ENCODE measurements at regions not wholly inside any gene's neighbourhood (a gene's known extent, or its start where the extent isn't known, plus 50 kb on each side); places are given as distances from the start of the nearest gene placed in this dataset.

DNA sequence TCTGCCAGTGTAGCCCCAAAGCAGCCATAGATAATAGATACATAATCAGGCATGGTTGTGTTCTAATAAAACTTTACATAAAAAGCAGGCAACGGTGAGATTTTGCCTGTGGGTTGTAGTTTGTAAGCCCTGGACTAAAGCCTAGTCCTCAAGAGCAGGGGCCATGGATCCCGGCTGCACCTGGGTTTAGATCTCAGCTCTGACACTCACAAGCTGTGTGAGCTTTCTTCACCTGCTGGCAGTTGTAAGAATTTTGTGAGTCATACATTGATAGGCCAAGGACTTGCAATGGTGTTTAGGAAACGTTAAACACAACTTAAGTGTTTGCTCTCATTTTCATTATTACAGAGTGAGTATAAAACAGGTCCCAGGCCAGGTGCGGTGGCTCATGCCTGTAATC lies 395.8 kb upstream of the TBX3 start (continued):
- TF ChIP-seq RAD21 (IDR thresholded peaks at IDR 0.05 in 1 of 2, conservative IDR thresholded peaks at IDR 0.05 in 1 of 2; ENCODE audit: low read depth in 2 of 2, low read length in 2 of 2) (no peak), CHD1 (IDR thresholded peaks at IDR 0.05; ENCODE audit: low read depth, low read length) (no peak), BACH1 (IDR thresholded peaks at IDR 0.05; ENCODE audit: low read length) (no peak), CTCF (IDR thresholded peaks at IDR 0.05; ENCODE audit: control extremely low read depth in 1 of 3, insufficient read depth in 1 of 3, low read depth in 1 of 3, low read length in 3 of 3) (no peak), CREB1 (IDR thresholded peaks at IDR 0.05) (no peak)

Measured in H1 (cell line).